HFFc6 (cell line): ENCODE measurements at regions not wholly inside any gene's neighbourhood (a gene's known extent, or its start where the extent isn't known, plus 50 kb on each side); places are given as distances from the start of the nearest gene placed in this dataset.

ENCODE experiments used
- DNase-seq: peaks from one replicate; pipeline ENCODE4 v3.0.0-alpha.2; 2018
- H3K27ac Mint-ChIP-seq: 2 replicates; pipeline ENCODE4 v1.8.0; 2020; ENCODE audit warnings: mild to moderate bottlenecking, mixed read lengths
- H3K27me3 Mint-ChIP-seq: 2 replicates; pipeline ENCODE4 v1.8.0; 2021; ENCODE audit warnings: mild to moderate bottlenecking, moderate library complexity, mixed read lengths; ENCODE audit not compliant: insufficient read depth
- H3K36me3 Mint-ChIP-seq: 2 replicates; pipeline ENCODE4 v1.8.0; 2021; ENCODE audit warnings: low read depth, mixed read lengths
- H3K4me1 Mint-ChIP-seq: 2 replicates; pipeline ENCODE4 v1.8.0; 2020; ENCODE audit warnings: low read depth, mixed read lengths
- H3K4me3 Mint-ChIP-seq: 2 replicates; pipeline ENCODE4 v1.8.0; 2020; ENCODE audit warnings: mild to moderate bottlenecking, moderate library complexity, mixed read lengths
- H3K9me3 Mint-ChIP-seq: 2 replicates; pipeline ENCODE4 v1.8.0; 2020; ENCODE audit warnings: mild to moderate bottlenecking, mixed read lengths
- CTCF ChIP-seq: fragments of 200-600 bp; sonication (generic); IDR thresholded peaks from 2 replicates; pipeline ENCODE4 v1.5.0; 2021; ENCODE audit warnings: antibody characterized with exemption, mild to moderate bottlenecking

- TF ChIP-seq CTCF: no peak
- no peak for DNase-seq
- Mint-ChIP-seq H3K36me3 (no peaks in the 10 kb centered on the region), H3K4me3 (no peak overlapping the region), H3K27ac (no peak overlapping the region), H3K27me3 (no peaks in the 10 kb centered on the region), H3K9me3 (no peaks in the 10 kb centered on the region; the same call in 1 of the 2 replicates), H3K4me1 (no peaks in the 10 kb centered on the region)
Observed at GRCh38 chr3:21830541-21830940, 79.5 kb upstream of the ZNF385D start.

- peaks cover 6% of the 10 kb centered on the region for H3K4me1 Mint-ChIP-seq
- DNase-seq: no peak
- H3K27me3 Mint-ChIP-seq: no peaks in the 10 kb centered on the region
- H3K4me3 Mint-ChIP-seq: no peak overlapping the region
- TF ChIP-seq CTCF: no peak
- H3K9me3 Mint-ChIP-seq: peaks cover 6% of the 10 kb centered on the region
- H3K27ac Mint-ChIP-seq: no peak overlapping the region
- H3K36me3 Mint-ChIP-seq: no peaks in the 10 kb centered on the region
Observed at GRCh38 chr3:21835264-21835663, 84.3 kb upstream of the ZNF385D start.

GRCh38 chr3:21836227-21836626 is 85.2 kb upstream of the ZNF385D start:
- Mint-ChIP-seq H3K27me3 (no peaks in the 10 kb centered on the region), H3K4me3 (no peak overlapping the region), H3K9me3 (peaks cover 6% of the 10 kb centered on the region), H3K4me1 (peaks cover 6% of the 10 kb centered on the region), H3K27ac (no peak overlapping the region), H3K36me3 (no peaks in the 10 kb centered on the region)
- no peak for TF ChIP-seq CTCF
- DNase-seq: no peak

- H3K4me1 Mint-ChIP-seq: peaks cover 6% of the 10 kb centered on the region
- no peak for TF ChIP-seq CTCF
- H3K27me3 Mint-ChIP-seq: no peaks in the 10 kb centered on the region
- H3K4me3 Mint-ChIP-seq: no peak overlapping the region
- no peak for DNase-seq
- H3K27ac Mint-ChIP-seq: peak overlapping the region; percentile 42
- peaks cover 6% of the 10 kb centered on the region for H3K9me3 Mint-ChIP-seq
- no peaks in the 10 kb centered on the region for H3K36me3 Mint-ChIP-seq
Observed at GRCh38 chr3:21839176-21839575, 88.2 kb upstream of the ZNF385D start.

GRCh38 chr3:21839592-21839991 is 88.6 kb upstream of the ZNF385D start:
- Mint-ChIP-seq H3K4me1 (peaks cover 6% of the 10 kb centered on the region), H3K4me3 (no peak overlapping the region), H3K27me3 (no peaks in the 10 kb centered on the region), H3K27ac (peak overlapping the region; percentile 42), H3K9me3 (peaks cover 6% of the 10 kb centered on the region), H3K36me3 (no peaks in the 10 kb centered on the region)
- peak; percentile 73 for DNase-seq
- TF ChIP-seq CTCF: peak; percentile 50

- DNase-seq: no peak
- no peak overlapping the region for H3K4me3 Mint-ChIP-seq
- no peaks in the 10 kb centered on the region for H3K36me3 Mint-ChIP-seq
- no peaks in the 10 kb centered on the region for H3K4me1 Mint-ChIP-seq
- H3K9me3 Mint-ChIP-seq: no peaks in the 10 kb centered on the region
- no peaks in the 10 kb centered on the region for H3K27me3 Mint-ChIP-seq
- TF ChIP-seq CTCF: no peak
- H3K27ac Mint-ChIP-seq: no peak overlapping the region
Observed at GRCh38 chr3:21847005-21847404, 96.0 kb upstream of the ZNF385D start.
